Hippocampal formation (tissue), 2 donors: ENCODE measurements at regions not wholly inside any gene's neighbourhood (a gene's known extent, or its start where the extent isn't known, plus 50 kb on each side); places are given as distances from the start of the nearest gene placed in this dataset.
A peak's percentile ranks its signal among the peaks of the same experiment; 100 is the strongest.

Source experiments
- DNase-seq, 2 donors: peaks; one replicate each; lab custom pipeline; 2025; lab: John Stamatoyannopoulos, UW

- no peak for DNase-seq
Observed at GRCh38 chr14:65320661-65321308, 91.7 kb upstream of the FUT8 start.

- no peak for DNase-seq
Observed at GRCh38 chr14:65321370-65321875, 91.1 kb upstream of the FUT8 start.

GRCh38 chr14:65329481-65329880 is 83.0 kb upstream of the FUT8 start:
- DNase-seq, result no peak

GRCh38 chr14:65329911-65330310 is 82.6 kb upstream of the FUT8 start:
- DNase-seq, result no peak

- no peak for DNase-seq
Observed at GRCh38 chr14:65330416-65330815, 82.1 kb upstream of the FUT8 start.

GRCh38 chr14:65331652-65332051 is 80.9 kb upstream of the FUT8 start:
- no peak for DNase-seq

- DNase-seq, result no peak
Observed at GRCh38 chr14:65332141-65332871, 80.2 kb upstream of the FUT8 start.

- no peak for DNase-seq
Observed at GRCh38 chr14:65333943-65334687, 78.4 kb upstream of the FUT8 start.

- no peak for DNase-seq
Observed at GRCh38 chr14:65334765-65335410, 77.6 kb upstream of the FUT8 start.

GRCh38 chr14:65335411-65335947 is 77.1 kb upstream of the FUT8 start:
- DNase-seq, result no peak

GRCh38 chr14:65336191-65336591 is 76.3 kb upstream of the FUT8 start:
- no peak for DNase-seq

- DNase-seq, result no peak
Observed at GRCh38 chr14:65339866-65340265, 72.7 kb upstream of the FUT8 start.

- DNase-seq, result no peak
Observed at GRCh38 chr14:65344011-65344410, 68.5 kb upstream of the FUT8 start.

- no peak for DNase-seq
Observed at GRCh38 chr14:65345266-65345665, 67.3 kb upstream of the FUT8 start.

GRCh38 chr14:65346474-65346873 is 66.1 kb upstream of the FUT8 start:
- DNase-seq, result no peak

GRCh38 chr14:65346895-65347294 is 65.6 kb upstream of the FUT8 start:
- DNase-seq, result peak in 1 of 2 donors; percentile 6

GRCh38 chr14:65348137-65348536 is 64.4 kb upstream of the FUT8 start:
- no peak for DNase-seq

GRCh38 chr14:65349100-65349499 is 63.4 kb upstream of the FUT8 start:
- DNase-seq, result no peak

GRCh38 chr14:65351493-65352194 is 60.9 kb upstream of the FUT8 start:
- DNase-seq, result no peak

- DNase-seq, result no peak
Observed at GRCh38 chr14:65352964-65353530, 59.5 kb upstream of the FUT8 start.

- DNase-seq, result no peak
Observed at GRCh38 chr14:65354131-65354530, 58.4 kb upstream of the FUT8 start.
